OCI-LY1 (cell line): ENCODE measurements at regions not wholly inside any gene's neighbourhood (a gene's known extent, or its start where the extent isn't known, plus 50 kb on each side); places are given as distances from the start of the nearest gene placed in this dataset.

Source experiments
- CTCF ChIP-seq: fragments of 200-600 bp; sonication (generic), shearing (Covaris generic); IDR thresholded peaks from 2 replicates; pipeline ENCODE4 v1.5.1; 2017; ENCODE audit warnings: mild to moderate bottlenecking, antibody characterized with exemption, low read length, moderate library complexity, mixed read lengths
- EZH2 ChIP-seq: fragments of 200-600 bp; sonication (generic), shearing (Covaris generic); IDR thresholded peaks from 2 replicates; pipeline ENCODE4 v1.8.0; 2017; ENCODE audit warnings: borderline replicate concordance, mixed run types, mild to moderate bottlenecking, antibody characterized with exemption, low read length, moderate library complexity, mixed read lengths

- TF ChIP-seq CTCF: no peak
- no peak for TF ChIP-seq EZH2
Measured at GRCh38 chr4:101660607-101661006, 129.9 kb upstream of the BANK1 start.
